PC-3 (cell line): ENCODE measurements at regions not wholly inside any gene's neighbourhood (a gene's known extent, or its start where the extent isn't known, plus 50 kb on each side); places are given as distances from the start of the nearest gene placed in this dataset.

Source experiments
- ATAC-seq: fragments of 200-7000 bp; cut with Tn5 transposase; 2 replicates; pipeline ENCODE4 v1.9.1; 2020; ENCODE audit warnings: mild to moderate bottlenecking, moderate library complexity
- BruUV-seq: library from RNA; stranded (reverse); fragments of 400-500 nt; replicated peaks from 2 replicates; lab custom pipeline; 2021; lab: Mats Ljungman, UMichigan
- CTCF ChIA-PET: fragments of 300-600 bp; sonication (Branson Sonifier 250); formaldehyde crosslinking; loops from one replicate; lab custom pipeline; 2022; ENCODE audit warnings: antibody characterized with exemption; lab: Charles Lee
- POLR2A ChIA-PET: fragments of 300-600 bp; sonication (Branson Sonifier 250); formaldehyde crosslinking; loops from one replicate; lab custom pipeline; 2022; ENCODE audit warnings: antibody characterized with exemption; ENCODE audit not compliant: unreplicated experiment; lab: Charles Lee
- DNase-seq: peaks from one replicate; pipeline ENCODE4 v3.0.0-alpha.2; 2015
- H2AFZ ChIP-seq: fragments of 300-600 bp; sonication (generic); 2 replicates; pipeline ENCODE4 v1.6.0; 2016; ENCODE audit warnings: antibody characterized with exemption, low read length
- H3F3A ChIP-seq: fragments of 300-600 bp; sonication (generic); one replicate; pipeline ENCODE4 v1.6.0; 2017; ENCODE audit warnings: antibody characterized with exemption, low read length, control low read depth, mild to moderate bottlenecking; ENCODE audit not compliant: unreplicated experiment
- H3K27ac ChIP-seq: fragments of 300-600 bp; sonication (generic); 2 replicates; pipeline ENCODE4 v1.5.1; 2016; ENCODE audit warnings: mild to moderate bottlenecking, low read length
- H3K27me3 ChIP-seq: fragments of 300-600 bp; sonication (generic); 2 replicates; pipeline ENCODE4 v1.6.1; 2016; ENCODE audit warnings: low read length, mixed read lengths
- H3K36me3 ChIP-seq: fragments of 300-600 bp; sonication (generic); 2 replicates; pipeline ENCODE4 v1.6.1; 2016; ENCODE audit warnings: low read depth, mixed run types, low read length, mixed read lengths
- H3K4me1 ChIP-seq: fragments of 300-600 bp; sonication (generic); 2 replicates; pipeline ENCODE4 v1.5.1; 2016; ENCODE audit warnings: low read length; ENCODE audit not compliant: insufficient read depth
- H3K4me2 ChIP-seq: fragments of 300-600 bp; sonication (generic); 2 replicates; pipeline ENCODE4 v1.6.0; 2016; ENCODE audit warnings: low read length
- H3K4me3 ChIP-seq: fragments of 300-600 bp; sonication (generic); 2 replicates; pipeline ENCODE4 v1.5.1; 2016; ENCODE audit warnings: mild to moderate bottlenecking, low read length, mixed read lengths
- H3K79me2 ChIP-seq: fragments of 300-600 bp; sonication (generic); 2 replicates; pipeline ENCODE4 v1.6.1; 2017; ENCODE audit warnings: low read length, mixed read lengths
- H3K9ac ChIP-seq: fragments of 300-600 bp; sonication (generic); 2 replicates; pipeline ENCODE4 v1.6.0; 2016; ENCODE audit warnings: mild to moderate bottlenecking, low read length
- H3K9me2 ChIP-seq: fragments of 300-600 bp; sonication (generic); replicated peaks from 2 replicates; pipeline ENCODE4 v1.6.1; 2016; ENCODE audit warnings: mixed run types, low read length, mixed read lengths
- H3K9me3 ChIP-seq: fragments of 300-600 bp; sonication (generic); 2 replicates; pipeline ENCODE4 v1.6.1; 2016; ENCODE audit warnings: low read length, mixed read lengths
- H4K20me1 ChIP-seq: fragments of 300-600 bp; sonication (generic); 2 replicates; pipeline ENCODE4 v1.6.1; 2016; ENCODE audit warnings: low read length, mixed read lengths
- CTCF ChIP-seq: fragments of 300-600 bp; sonication (generic); conservative IDR thresholded peaks from 2 replicates; pipeline ENCODE4 v1.5.1; 2017; ENCODE audit warnings: antibody characterized with exemption, low read depth, mild to moderate bottlenecking, low read length
- EZH2 ChIP-seq: fragments of 300-600 bp; sonication (generic); IDR thresholded peaks from one replicate; pipeline ENCODE4 v1.6.1; 2017; ENCODE audit warnings: antibody characterized with exemption, mild to moderate bottlenecking, low read length; ENCODE audit not compliant: unreplicated experiment
- EZH2phosphoT487 ChIP-seq: fragments of 300-600 bp; sonication (generic); IDR thresholded peaks from 2 replicates; pipeline ENCODE4 v1.6.1; 2018; ENCODE audit warnings: mild to moderate bottlenecking, antibody characterized with exemption, low read length, borderline replicate concordance
- intact Hi-C: fragments of 100-400 bp; cut with micrococcal nuclease; formaldehyde crosslinking; loops from 2 replicates; pipeline ENCODE4 v1.9.0; 2023

GRCh38 chr1:94654031-94654430 is 112.5 kb upstream of the F3 start:
- POLR2A ChIA-PET, result no interaction called here
- H3K79me2 ChIP-seq, result no peaks in the 10 kb centered on the region
- H3K36me3 ChIP-seq, result no peaks in the 10 kb centered on the region
- intact Hi-C loops, result loop anchor here (5.0 kb wide), 1 partner anchor 52 kb away; no protein-coding TSS in a partner anchor
- no peak overlapping the region for H3K27ac ChIP-seq
- CTCF ChIA-PET, result no interaction called here
- no TSS peak for BruUV-seq
- H4K20me1 ChIP-seq, result no peaks in the 10 kb centered on the region
- peak overlapping the region; percentile 35; the same call in 1 of the 2 replicates for H3K4me2 ChIP-seq
- H3K4me1 ChIP-seq, result peaks cover 14% of the 10 kb centered on the region
- H3K9ac ChIP-seq, result no peak overlapping the region
- H2AFZ ChIP-seq, result no peak overlapping the region
- H3K9me2 ChIP-seq, result no peaks in the 10 kb centered on the region
- DNase-seq, result peak; percentile 76
- no peaks in the 10 kb centered on the region for H3F3A ChIP-seq
- no peak overlapping the region for H3K4me3 ChIP-seq
- no peaks in the 10 kb centered on the region for H3K27me3 ChIP-seq
- H3K9me3 ChIP-seq, result no peaks in the 10 kb centered on the region
- no peak for TF ChIP-seq EZH2
- no peak for TF ChIP-seq CTCF
- TF ChIP-seq EZH2phosphoT487, result no peak
- ATAC-seq, result peak; percentile 90

- CTCF ChIA-PET, result no interaction called here
- TF ChIP-seq EZH2phosphoT487, result no peak
- TF ChIP-seq CTCF, result no peak
- TF ChIP-seq EZH2, result no peak
- ATAC-seq, result 0 out of 2 replicates have a peak, but pooled peaks have one; percentile 18
- Histone ChIP-seq H3K4me1 (peaks cover 14% of the 10 kb centered on the region), H3K9ac (no peak overlapping the region), H3K4me2 (peak overlapping the region; percentile 35; the same call in 1 of the 2 replicates), H3K4me3 (no peak overlapping the region), H3K27me3 (no peaks in the 10 kb centered on the region), H4K20me1 (no peaks in the 10 kb centered on the region), H2AFZ (no peak overlapping the region), H3K27ac (no peak overlapping the region), H3F3A (no peaks in the 10 kb centered on the region), H3K79me2 (no peaks in the 10 kb centered on the region), H3K9me2 (no peaks in the 10 kb centered on the region), H3K36me3 (no peaks in the 10 kb centered on the region), H3K9me3 (no peaks in the 10 kb centered on the region)
- POLR2A ChIA-PET, result no interaction called here
- no TSS peak for BruUV-seq
- intact Hi-C loops, result loop anchor here (5.0 kb wide), 1 partner anchor 51 kb away; no protein-coding TSS in a partner anchor
- no peak for DNase-seq
Measured at GRCh38 chr1:94653454-94653853, 111.9 kb upstream of the F3 start.

GRCh38 chr1:94651076-94651475 is 109.5 kb upstream of the F3 start:
- no TSS peak for BruUV-seq
- peaks cover 21% of the 10 kb centered on the region for H3K4me1 ChIP-seq
- no peaks in the 10 kb centered on the region for H4K20me1 ChIP-seq
- no peak overlapping the region for H3K27ac ChIP-seq
- no peaks in the 10 kb centered on the region for H3K27me3 ChIP-seq
- no peak overlapping the region for H3K4me2 ChIP-seq
- no peak overlapping the region for H2AFZ ChIP-seq
- H3K4me3 ChIP-seq, result no peak overlapping the region
- H3K9ac ChIP-seq, result no peak overlapping the region
- no peaks in the 10 kb centered on the region for H3K9me2 ChIP-seq
- DNase-seq (no peak), ATAC-seq (no peak)
- no peak for TF ChIP-seq EZH2
- no peak for TF ChIP-seq CTCF
- TF ChIP-seq EZH2phosphoT487, result no peak
- H3K36me3 ChIP-seq, result no peaks in the 10 kb centered on the region
- ChIA-PET CTCF (no interaction called here), POLR2A (no interaction called here)
- no peaks in the 10 kb centered on the region for H3F3A ChIP-seq
- no peaks in the 10 kb centered on the region for H3K79me2 ChIP-seq
- intact Hi-C loops, result loop anchor here (5.0 kb wide), 1 partner anchor 49 kb away; no protein-coding TSS in a partner anchor
- no peaks in the 10 kb centered on the region for H3K9me3 ChIP-seq
